ENCODE measurements at regions not wholly inside any gene's neighbourhood (a gene's known extent, or its start where the extent isn't known, plus 50 kb on each side); places are given as distances from the start of the nearest gene placed in this dataset.

- DNase-seq (no peak), ATAC-seq (ENCODE audit: low read depth) (no peak)
- H3K9me3 ChIP-seq (ENCODE audit: control extremely low read depth in 1 of 3, control insufficient read depth in 2 of 3, insufficient read depth in 1 of 3, low read length in 2 of 3) = no peaks in the 10 kb centered on the region
- H3K4me3 ChIP-seq (ENCODE audit: control extremely low read depth in 1 of 5, extremely low read depth in 1 of 5, insufficient read depth in 1 of 5, low read depth in 2 of 5, low read length in 4 of 5) = no peak overlapping the region
- 83% methylated on average over 9 of the region's 12 CpGs for WGBS (ENCODE audit: insufficient coverage)
- no peak overlapping the region for H3K9ac ChIP-seq (ENCODE audit: low read length)
- no peaks in the 10 kb centered on the region for H4K20me1 ChIP-seq (ENCODE audit: control insufficient read depth, insufficient read depth, low read length, poor library complexity, severe bottlenecking)
- Mint-ChIP-seq H3K4me3 (no peak overlapping the region), H3K27ac (no peak overlapping the region), H3K4me1 (no peaks in the 10 kb centered on the region), H3K9me3 (ENCODE audit: insufficient read depth) (no peaks in the 10 kb centered on the region), H3K27me3 (peaks cover 13% of the 10 kb centered on the region)
- intact Hi-C loops (cut with micrococcal nuclease) = no loop called here
- ChIA-PET CTCF (no interaction called here), POLR2A (no interaction called here)
- no peaks in the 10 kb centered on the region for H3K36me3 ChIP-seq (replicated peaks in 1 of 2; ENCODE audit: control extremely low read depth in 1 of 2, control insufficient read depth in 1 of 2, extremely low read depth in 1 of 2, insufficient read depth in 2 of 2, low read length in 1 of 2)
- no peak overlapping the region for H2AFZ ChIP-seq (ENCODE audit: insufficient read depth, low read depth, low read length, poor library complexity, severe bottlenecking)
- no peak overlapping the region for H3K4me2 ChIP-seq (replicated peaks; ENCODE audit: low read depth, low read length, poor library complexity, severe bottlenecking)
- no peaks in the 10 kb centered on the region for H3K79me2 ChIP-seq (ENCODE audit: control insufficient read depth, insufficient read depth, low read length)
- H3K27ac ChIP-seq (ENCODE audit: low read length in 2 of 2) = no peak overlapping the region
- no peaks in the 10 kb centered on the region for H3K4me1 ChIP-seq (ENCODE audit: control insufficient read depth in 2 of 2, insufficient read depth in 2 of 2, low read length in 2 of 2)
- no peak for TF ChIP-seq EZH2 (IDR thresholded peaks at IDR 0.05; ENCODE audit: borderline replicate concordance, insufficient read depth, low read depth, low read length, poor library complexity, severe bottlenecking)
- no peak for TF ChIP-seq CTCF (IDR thresholded peaks at IDR 0.05)
- H3K27me3 ChIP-seq (replicated peaks in 1 of 4; ENCODE audit: control extremely low read depth in 1 of 4, control insufficient read depth in 3 of 4, insufficient read depth in 4 of 4, low read length in 3 of 4) = no peaks in the 10 kb centered on the region
Observed at GRCh38 chr2:120606280-120606679, 129.4 kb upstream of the GLI2 start.

- Mint-ChIP-seq H3K27me3 (peaks cover 13% of the 10 kb centered on the region), H3K4me1 (no peaks in the 10 kb centered on the region), H3K27ac (no peak overlapping the region), H3K4me3 (no peak overlapping the region), H3K9me3 (ENCODE audit: insufficient read depth) (no peaks in the 10 kb centered on the region)
- no peak for DNase-seq
- ChIA-PET CTCF (no interaction called here), POLR2A (no interaction called here)
- Histone ChIP-seq H3K27ac (ENCODE audit: low read length in 2 of 2) (no peak overlapping the region), H2AFZ (ENCODE audit: insufficient read depth, low read depth, low read length, poor library complexity, severe bottlenecking) (no peak overlapping the region), H3K79me2 (ENCODE audit: control insufficient read depth, insufficient read depth, low read length) (no peaks in the 10 kb centered on the region), H3K27me3 (replicated peaks in 1 of 4; ENCODE audit: control extremely low read depth in 1 of 4, control insufficient read depth in 3 of 4, insufficient read depth in 4 of 4, low read length in 3 of 4) (no peaks in the 10 kb centered on the region), H3K9me3 (ENCODE audit: control extremely low read depth in 1 of 3, control insufficient read depth in 2 of 3, insufficient read depth in 1 of 3, low read length in 2 of 3) (no peaks in the 10 kb centered on the region), H3K4me1 (ENCODE audit: control insufficient read depth in 2 of 2, insufficient read depth in 2 of 2, low read length in 2 of 2) (no peaks in the 10 kb centered on the region), H3K4me2 (replicated peaks; ENCODE audit: low read depth, low read length, poor library complexity, severe bottlenecking) (no peak overlapping the region), H3K36me3 (replicated peaks in 1 of 2; ENCODE audit: control extremely low read depth in 1 of 2, control insufficient read depth in 1 of 2, extremely low read depth in 1 of 2, insufficient read depth in 2 of 2, low read length in 1 of 2) (no peaks in the 10 kb centered on the region), H4K20me1 (ENCODE audit: control insufficient read depth, insufficient read depth, low read length, poor library complexity, severe bottlenecking) (no peaks in the 10 kb centered on the region), H3K4me3 (ENCODE audit: control extremely low read depth in 1 of 5, extremely low read depth in 1 of 5, insufficient read depth in 1 of 5, low read depth in 2 of 5, low read length in 4 of 5) (no peak overlapping the region), H3K9ac (ENCODE audit: low read length) (no peak overlapping the region)
- intact Hi-C loops (cut with micrococcal nuclease) = no loop called here
- no peak for ATAC-seq (ENCODE audit: low read depth)
- 85% methylated on average over 6 of the region's 6 CpGs for WGBS (ENCODE audit: insufficient coverage)
- no peak for TF ChIP-seq CTCF (IDR thresholded peaks at IDR 0.05)
- no peak for TF ChIP-seq EZH2 (IDR thresholded peaks at IDR 0.05; ENCODE audit: borderline replicate concordance, insufficient read depth, low read depth, low read length, poor library complexity, severe bottlenecking)
Observed at GRCh38 chr2:120606931-120607330, 128.7 kb upstream of the GLI2 start.

Data from B cell (primary cell).